ENCODE measurements at regions not wholly inside any gene's neighbourhood (a gene's known extent, or its start where the extent isn't known, plus 50 kb on each side); places are given as distances from the start of the nearest gene placed in this dataset.

GRCh38 chr9:28319981-28320380 is 746.7 kb upstream of the C9orf72 start:
- no peak for TF ChIP-seq CTCF (IDR thresholded peaks at IDR 0.05)
- TF ChIP-seq POLR2A (IDR thresholded peaks at IDR 0.05), result no peak

Measured in lower leg skin (tissue), 3 donors.